HL-60 (cell line): ENCODE measurements at regions not wholly inside any gene's neighbourhood (a gene's known extent, or its start where the extent isn't known, plus 50 kb on each side); places are given as distances from the start of the nearest gene placed in this dataset.
A peak's percentile ranks its signal among the peaks of the same experiment; 100 is the strongest.

Experiments
- DNase-seq, 2 experiments: peaks; one replicate each; pipeline ENCODE4 v3.0.0-alpha.2; 2010 to 2020; ENCODE audit warnings: low read depth in 1 of 2, low spot score in 1 of 2
- H3K27ac ChIP-seq: fragments of 250-450 bp; sonication (Bioruptor Pico); replicated peaks from 2 replicates; pipeline ENCODE4 v1.5.1; 2020; ENCODE audit warnings: mild to moderate bottlenecking, moderate library complexity
- H3K27me3 ChIP-seq: fragments of 250-450 bp; sonication (Bioruptor Pico); 2 replicates; pipeline ENCODE4 v1.5.1; 2021; ENCODE audit warnings: mild to moderate bottlenecking, moderate library complexity; ENCODE audit not compliant: insufficient read depth, poor library complexity, severe bottlenecking
- H3K4me3 ChIP-seq: replicated peaks from 2 replicates; pipeline ENCODE4 v1.5.1; 2011; ENCODE audit warnings: mild to moderate bottlenecking, control low read depth, low read length; ENCODE audit not compliant: insufficient read depth
- GABPA ChIP-seq: IDR thresholded peaks from 2 replicates; pipeline ENCODE4 v1.6.1; 2012; ENCODE audit warnings: low read depth
- POLR2AphosphoS5 ChIP-seq: IDR thresholded peaks from 2 replicates; pipeline ENCODE4 v1.6.1; 2012; ENCODE audit warnings: low read depth
- SPI1 ChIP-seq: IDR thresholded peaks from 2 replicates; pipeline ENCODE4 v1.6.1; 2012; ENCODE audit warnings: low read depth, mild to moderate bottlenecking, borderline replicate concordance
- TF ChIP-seq, protein P1 (sequence below): IDR thresholded peaks from one replicate; pipeline ENCODE4 v1.5.1; 2011; ENCODE audit warnings: low read length, control low read depth, inconsistent platforms; ENCODE audit not compliant: insufficient read depth
- TF ChIP-seq, protein P2 (sequence below): IDR thresholded peaks from 2 replicates; pipeline ENCODE4 v1.6.1; 2012; ENCODE audit warnings: low read depth; ENCODE audit not compliant: insufficient replicate concordance

DNA sequence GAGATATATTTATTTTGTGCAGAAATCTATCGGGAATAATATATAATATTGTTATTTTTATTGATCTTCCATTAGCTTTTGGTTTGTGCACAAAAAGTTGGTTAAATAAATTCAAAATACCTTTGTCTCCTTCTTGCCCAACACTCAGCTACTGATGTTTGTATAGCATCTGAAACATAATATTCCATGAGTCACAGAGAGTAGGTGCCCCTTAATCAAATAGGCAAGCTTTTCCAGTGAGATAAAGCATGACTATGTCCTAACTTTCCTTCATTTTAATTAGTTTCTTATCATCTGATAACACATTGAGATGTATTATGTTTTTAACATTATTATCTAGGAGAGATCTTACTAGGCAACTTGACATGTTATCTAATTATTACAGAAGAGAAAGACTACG lies 432.2 kb downstream of the KIF20B start:
- TF ChIP-seq, protein P1, sequence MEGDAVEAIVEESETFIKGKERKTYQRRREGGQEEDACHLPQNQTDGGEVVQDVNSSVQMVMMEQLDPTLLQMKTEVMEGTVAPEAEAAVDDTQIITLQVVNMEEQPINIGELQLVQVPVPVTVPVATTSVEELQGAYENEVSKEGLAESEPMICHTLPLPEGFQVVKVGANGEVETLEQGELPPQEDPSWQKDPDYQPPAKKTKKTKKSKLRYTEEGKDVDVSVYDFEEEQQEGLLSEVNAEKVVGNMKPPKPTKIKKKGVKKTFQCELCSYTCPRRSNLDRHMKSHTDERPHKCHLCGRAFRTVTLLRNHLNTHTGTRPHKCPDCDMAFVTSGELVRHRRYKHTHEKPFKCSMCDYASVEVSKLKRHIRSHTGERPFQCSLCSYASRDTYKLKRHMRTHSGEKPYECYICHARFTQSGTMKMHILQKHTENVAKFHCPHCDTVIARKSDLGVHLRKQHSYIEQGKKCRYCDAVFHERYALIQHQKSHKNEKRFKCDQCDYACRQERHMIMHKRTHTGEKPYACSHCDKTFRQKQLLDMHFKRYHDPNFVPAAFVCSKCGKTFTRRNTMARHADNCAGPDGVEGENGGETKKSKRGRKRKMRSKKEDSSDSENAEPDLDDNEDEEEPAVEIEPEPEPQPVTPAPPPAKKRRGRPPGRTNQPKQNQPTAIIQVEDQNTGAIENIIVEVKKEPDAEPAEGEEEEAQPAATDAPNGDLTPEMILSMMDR, result no peak
- TF ChIP-seq GABPA (no peak), SPI1 (no peak)

DNA sequence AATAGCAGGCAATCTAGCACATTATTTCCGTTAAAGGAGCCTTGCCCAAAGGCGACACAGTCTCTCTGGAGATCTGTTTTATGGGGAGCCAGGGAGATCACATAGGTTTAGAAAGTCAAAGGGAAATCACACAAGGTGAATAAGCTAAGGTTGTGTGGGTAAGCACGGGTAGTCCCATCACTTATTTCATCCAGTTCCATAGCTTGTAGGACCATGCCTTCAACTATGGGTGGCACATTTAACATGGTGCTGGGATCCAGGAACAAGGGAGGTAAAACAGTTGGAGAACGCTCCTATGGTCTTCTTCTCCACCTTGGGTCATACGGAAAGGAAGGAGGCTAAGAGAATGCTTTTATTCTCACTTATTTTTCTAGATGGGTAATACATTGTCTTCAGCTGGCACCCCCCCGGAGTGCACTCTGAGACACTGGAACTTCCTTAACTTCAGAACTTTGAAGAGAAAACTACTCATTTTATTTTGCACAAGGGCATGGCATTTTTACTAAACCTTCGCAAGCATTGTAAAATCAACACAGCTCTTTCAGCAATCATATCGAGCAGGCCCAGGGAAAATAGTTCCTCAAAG lies 435.4 kb downstream of the KIF20B start:
- TF ChIP-seq, protein P1, result no peak
- no peak for TF ChIP-seq POLR2AphosphoS5
- TF ChIP-seq GABPA, result no peak
- no peak for TF ChIP-seq SPI1
- TF ChIP-seq, protein P2, sequence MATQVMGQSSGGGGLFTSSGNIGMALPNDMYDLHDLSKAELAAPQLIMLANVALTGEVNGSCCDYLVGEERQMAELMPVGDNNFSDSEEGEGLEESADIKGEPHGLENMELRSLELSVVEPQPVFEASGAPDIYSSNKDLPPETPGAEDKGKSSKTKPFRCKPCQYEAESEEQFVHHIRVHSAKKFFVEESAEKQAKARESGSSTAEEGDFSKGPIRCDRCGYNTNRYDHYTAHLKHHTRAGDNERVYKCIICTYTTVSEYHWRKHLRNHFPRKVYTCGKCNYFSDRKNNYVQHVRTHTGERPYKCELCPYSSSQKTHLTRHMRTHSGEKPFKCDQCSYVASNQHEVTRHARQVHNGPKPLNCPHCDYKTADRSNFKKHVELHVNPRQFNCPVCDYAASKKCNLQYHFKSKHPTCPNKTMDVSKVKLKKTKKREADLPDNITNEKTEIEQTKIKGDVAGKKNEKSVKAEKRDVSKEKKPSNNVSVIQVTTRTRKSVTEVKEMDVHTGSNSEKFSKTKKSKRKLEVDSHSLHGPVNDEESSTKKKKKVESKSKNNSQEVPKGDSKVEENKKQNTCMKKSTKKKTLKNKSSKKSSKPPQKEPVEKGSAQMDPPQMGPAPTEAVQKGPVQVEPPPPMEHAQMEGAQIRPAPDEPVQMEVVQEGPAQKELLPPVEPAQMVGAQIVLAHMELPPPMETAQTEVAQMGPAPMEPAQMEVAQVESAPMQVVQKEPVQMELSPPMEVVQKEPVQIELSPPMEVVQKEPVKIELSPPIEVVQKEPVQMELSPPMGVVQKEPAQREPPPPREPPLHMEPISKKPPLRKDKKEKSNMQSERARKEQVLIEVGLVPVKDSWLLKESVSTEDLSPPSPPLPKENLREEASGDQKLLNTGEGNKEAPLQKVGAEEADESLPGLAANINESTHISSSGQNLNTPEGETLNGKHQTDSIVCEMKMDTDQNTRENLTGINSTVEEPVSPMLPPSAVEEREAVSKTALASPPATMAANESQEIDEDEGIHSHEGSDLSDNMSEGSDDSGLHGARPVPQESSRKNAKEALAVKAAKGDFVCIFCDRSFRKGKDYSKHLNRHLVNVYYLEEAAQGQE, result no peak
- Histone ChIP-seq H3K27ac (no peak overlapping the region), H3K4me3 (no peak overlapping the region), H3K27me3 (no peaks in the 10 kb centered on the region)
- no peak for DNase-seq

More for the DNA sequence above, 432.2 kb downstream of the KIF20B start:
- DNase-seq, result no peak
- Histone ChIP-seq H3K4me3 (no peak overlapping the region), H3K27me3 (no peaks in the 10 kb centered on the region), H3K27ac (no peak overlapping the region)

DNA sequence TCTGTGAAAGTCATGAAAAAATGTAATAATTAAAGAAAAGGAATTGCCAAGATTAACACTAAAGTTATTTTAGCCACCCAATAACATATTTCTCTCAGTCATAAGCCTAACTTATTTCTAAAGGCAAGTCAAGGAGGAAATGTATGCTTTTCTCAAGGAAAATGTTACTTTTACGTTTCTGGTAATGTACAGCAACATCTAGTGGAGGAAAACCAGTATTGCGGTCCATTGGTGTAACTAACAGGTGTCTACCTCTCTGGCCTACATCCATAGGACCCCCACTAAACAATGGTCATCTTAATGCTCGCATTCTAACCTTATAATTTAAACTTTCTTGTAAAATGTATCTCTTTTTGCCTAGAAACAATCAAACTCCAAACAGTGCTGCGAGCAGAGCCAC lies 437.5 kb downstream of the KIF20B start:
- Histone ChIP-seq H3K27ac (no peak overlapping the region), H3K4me3 (no peak overlapping the region), H3K27me3 (no peaks in the 10 kb centered on the region)
- DNase-seq, result no peak
- TF ChIP-seq, protein P1, result peak; percentile 36
- TF ChIP-seq SPI1, result no peak

DNA sequence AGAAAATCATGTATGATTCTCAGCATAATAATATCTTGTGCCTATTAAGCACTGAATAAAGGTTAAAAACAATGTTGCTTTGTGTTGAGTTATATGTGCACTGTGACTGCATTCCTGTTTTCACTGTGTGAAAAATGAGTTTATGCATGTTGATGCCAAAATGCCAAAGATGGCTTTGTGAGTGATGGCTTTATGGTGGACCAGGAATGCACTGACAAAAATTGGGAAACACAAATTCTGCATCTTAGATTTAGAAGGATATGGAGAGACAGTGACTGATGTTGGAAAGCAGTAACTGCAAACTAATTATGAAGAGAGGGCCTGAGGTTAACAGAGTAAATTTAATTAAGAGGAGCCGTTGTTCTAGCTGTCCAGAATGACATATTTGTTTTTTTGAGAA lies 440.4 kb downstream of the KIF20B start:
- H3K4me3 ChIP-seq, result no peak overlapping the region
- no peak for DNase-seq
- no peak overlapping the region for H3K27ac ChIP-seq
- TF ChIP-seq, protein P1, result no peak
- TF ChIP-seq, protein P2, result no peak
- TF ChIP-seq GABPA (no peak), SPI1 (no peak), POLR2AphosphoS5 (no peak)
- no peaks in the 10 kb centered on the region for H3K27me3 ChIP-seq
